ENCODE measurements at regions not wholly inside any gene's neighbourhood (a gene's known extent, or its start where the extent isn't known, plus 50 kb on each side); places are given as distances from the start of the nearest gene placed in this dataset.

- H3K4me1 ChIP-seq = peaks cover 24 to 50% (median 32%) of the 10 kb centered on the region in 4 donors
- DNase-seq (ENCODE audit: extremely low spot score) = no peak
- intact Hi-C loops (cut with DNase I) = no loop called here
- H3K27ac ChIP-seq (replicated peaks in 1 of 4) = peak overlapping the region; percentile 31 to 80 (median 70)
- no peaks in the 10 kb centered on the region for H3K27me3 ChIP-seq
- H3K36me3 ChIP-seq = no peaks in the 10 kb centered on the region
- 88% methylated on average over 5 of the region's 5 CpGs for WGBS
- H3K4me3 ChIP-seq = no peak overlapping the region
- no peak for TF ChIP-seq POLR2A (IDR thresholded peaks at IDR 0.05; ENCODE audit: low read depth)
- TF ChIP-seq POLR2AphosphoS5 (IDR thresholded peaks at IDR 0.05) = no peak
- TF ChIP-seq CTCF (IDR thresholded peaks at IDR 0.05) = no peak
- TF ChIP-seq EP300 (IDR thresholded peaks at IDR 0.05) = no peak
- H3K9me3 ChIP-seq = no peaks in the 10 kb centered on the region
Measured at GRCh38 chr3:177783767-177784166, 586.5 kb upstream of the TBL1XR1 start.

- DNase-seq (ENCODE audit: extremely low spot score) = no peak
- Histone ChIP-seq H3K4me3 (no peak overlapping the region), H3K36me3 (no peaks in the 10 kb centered on the region), H3K27ac (replicated peaks in 1 of 4) (no peak overlapping the region), H3K9me3 (no peaks in the 10 kb centered on the region), H3K27me3 (no peaks in the 10 kb centered on the region), H3K4me1 (peaks cover 2 to 24% (median 10%) of the 10 kb centered on the region in 4 donors)
- intact Hi-C loops (cut with DNase I) = no loop called here
- TF ChIP-seq POLR2AphosphoS5 (IDR thresholded peaks at IDR 0.05) (no peak), CTCF (IDR thresholded peaks at IDR 0.05) (no peak), POLR2A (IDR thresholded peaks at IDR 0.05; ENCODE audit: low read depth) (no peak), EP300 (IDR thresholded peaks at IDR 0.05) (no peak)
- WGBS = 89% methylated on average over 5 of the region's 5 CpGs
Measured at GRCh38 chr3:177787279-177788041, 590.2 kb upstream of the TBL1XR1 start.

GRCh38 chr3:177789500-177789899 lies 592.2 kb upstream of the TBL1XR1 start:
- Histone ChIP-seq H3K9me3 (no peaks in the 10 kb centered on the region), H3K36me3 (no peaks in the 10 kb centered on the region), H3K4me1 (peaks cover 0 to 8% (median 0%) of the 10 kb centered on the region in 4 donors), H3K27me3 (no peaks in the 10 kb centered on the region), H3K27ac (replicated peaks in 1 of 4) (no peak overlapping the region), H3K4me3 (no peak overlapping the region)
- 77% methylated on average over 2 of the region's 2 CpGs for WGBS
- intact Hi-C loops (cut with DNase I) = no loop called here
- DNase-seq (ENCODE audit: extremely low spot score) = no peak
- TF ChIP-seq CTCF (IDR thresholded peaks at IDR 0.05) = no peak
- no peak for TF ChIP-seq POLR2AphosphoS5 (IDR thresholded peaks at IDR 0.05)
- TF ChIP-seq POLR2A (IDR thresholded peaks at IDR 0.05; ENCODE audit: low read depth) = no peak
- no peak for TF ChIP-seq EP300 (IDR thresholded peaks at IDR 0.05)

- DNase-seq (ENCODE audit: extremely low spot score) = no peak
- H3K4me1 ChIP-seq = no peaks in the 10 kb centered on the region
- 84% methylated on average over 6 of the region's 6 CpGs for WGBS
- intact Hi-C loops (cut with DNase I) = no loop called here
- TF ChIP-seq CTCF (IDR thresholded peaks at IDR 0.05) (no peak), POLR2AphosphoS5 (IDR thresholded peaks at IDR 0.05) (no peak), POLR2A (IDR thresholded peaks at IDR 0.05; ENCODE audit: low read depth) (no peak), EP300 (IDR thresholded peaks at IDR 0.05) (no peak)
- H3K9me3 ChIP-seq = no peaks in the 10 kb centered on the region
- no peaks in the 10 kb centered on the region for H3K36me3 ChIP-seq
- no peak overlapping the region for H3K4me3 ChIP-seq
- no peak overlapping the region for H3K27ac ChIP-seq (replicated peaks in 1 of 4)
- H3K27me3 ChIP-seq = no peaks in the 10 kb centered on the region
Measured at GRCh38 chr3:177792311-177793030, 595.2 kb upstream of the TBL1XR1 start.
